Gastroesophageal sphincter (tissue), 3 donors: ENCODE measurements at regions not wholly inside any gene's neighbourhood (a gene's known extent, or its start where the extent isn't known, plus 50 kb on each side); places are given as distances from the start of the nearest gene placed in this dataset.

ENCODE experiments used
- EP300 ChIP-seq: sonication (generic); formaldehyde crosslinking; IDR thresholded peaks from one replicate; pipeline ENCODE4 v1.6.1; 2017; ENCODE audit warnings: antibody characterized with exemption, mild to moderate bottlenecking
- POLR2A ChIP-seq, 2 donors: fragments of 450-650 bp; IDR thresholded peaks; one replicate each; pipeline ENCODE4 v1.6.1; 2017; ENCODE audit warnings: antibody characterized with exemption in 2 of 2, mild to moderate bottlenecking in 2 of 2, moderate library complexity in 1 of 2
- POLR2AphosphoS5 ChIP-seq: sonication (generic); formaldehyde crosslinking; IDR thresholded peaks from one replicate; pipeline ENCODE4 v1.6.1; 2017; ENCODE audit warnings: antibody characterized with exemption
- TF ChIP-seq, protein P1 (sequence below), 4 experiments: fragments of 200-600 bp in 2 of 4; fragments of 450-650 bp in 2 of 4; sonication (generic) in 1 of 4; IDR thresholded peaks; one replicate each; pipeline ENCODE4 v1.5.1; 2017 to 2019; ENCODE audit warnings: antibody characterized with exemption in 4 of 4, mild to moderate bottlenecking in 2 of 4, moderate library complexity in 2 of 4

DNA sequence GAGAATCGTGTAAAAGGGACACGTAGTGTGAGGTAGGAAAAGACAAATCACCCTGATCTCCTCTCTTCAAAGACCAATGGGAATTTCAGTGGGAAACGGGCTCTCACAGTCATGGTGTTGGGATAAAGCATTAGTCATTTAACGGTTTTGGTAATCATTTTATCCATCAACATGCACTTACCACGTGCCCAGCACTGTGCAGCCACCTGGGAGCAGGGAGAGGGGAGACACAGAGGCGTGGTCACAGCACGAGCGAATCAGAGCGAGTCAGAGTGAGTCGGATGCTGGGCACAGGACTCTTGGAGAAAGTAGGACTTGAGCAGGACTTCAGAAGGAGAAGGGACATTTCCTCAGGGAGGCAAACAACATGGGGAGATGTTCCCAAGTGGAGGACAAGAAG lies 130.8 kb downstream of the MINAR1 start:
- TF ChIP-seq, protein P1, sequence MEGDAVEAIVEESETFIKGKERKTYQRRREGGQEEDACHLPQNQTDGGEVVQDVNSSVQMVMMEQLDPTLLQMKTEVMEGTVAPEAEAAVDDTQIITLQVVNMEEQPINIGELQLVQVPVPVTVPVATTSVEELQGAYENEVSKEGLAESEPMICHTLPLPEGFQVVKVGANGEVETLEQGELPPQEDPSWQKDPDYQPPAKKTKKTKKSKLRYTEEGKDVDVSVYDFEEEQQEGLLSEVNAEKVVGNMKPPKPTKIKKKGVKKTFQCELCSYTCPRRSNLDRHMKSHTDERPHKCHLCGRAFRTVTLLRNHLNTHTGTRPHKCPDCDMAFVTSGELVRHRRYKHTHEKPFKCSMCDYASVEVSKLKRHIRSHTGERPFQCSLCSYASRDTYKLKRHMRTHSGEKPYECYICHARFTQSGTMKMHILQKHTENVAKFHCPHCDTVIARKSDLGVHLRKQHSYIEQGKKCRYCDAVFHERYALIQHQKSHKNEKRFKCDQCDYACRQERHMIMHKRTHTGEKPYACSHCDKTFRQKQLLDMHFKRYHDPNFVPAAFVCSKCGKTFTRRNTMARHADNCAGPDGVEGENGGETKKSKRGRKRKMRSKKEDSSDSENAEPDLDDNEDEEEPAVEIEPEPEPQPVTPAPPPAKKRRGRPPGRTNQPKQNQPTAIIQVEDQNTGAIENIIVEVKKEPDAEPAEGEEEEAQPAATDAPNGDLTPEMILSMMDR (IDR thresholded peaks at IDR 0.05) = no peak
- no peak for TF ChIP-seq EP300
- no peak for TF ChIP-seq POLR2A (IDR thresholded peaks at IDR 0.05)
- TF ChIP-seq POLR2AphosphoS5 = no peak
